IPS DF 19.7 (cell line): ENCODE measurements at regions not wholly inside any gene's neighbourhood (a gene's known extent, or its start where the extent isn't known, plus 50 kb on each side); places are given as distances from the start of the nearest gene placed in this dataset.

Experiments
- DNase-seq: peaks from one replicate; pipeline ENCODE4 v3.0.0-alpha.2; 2013; ENCODE audit warnings: low read depth, low spot score

DNA sequence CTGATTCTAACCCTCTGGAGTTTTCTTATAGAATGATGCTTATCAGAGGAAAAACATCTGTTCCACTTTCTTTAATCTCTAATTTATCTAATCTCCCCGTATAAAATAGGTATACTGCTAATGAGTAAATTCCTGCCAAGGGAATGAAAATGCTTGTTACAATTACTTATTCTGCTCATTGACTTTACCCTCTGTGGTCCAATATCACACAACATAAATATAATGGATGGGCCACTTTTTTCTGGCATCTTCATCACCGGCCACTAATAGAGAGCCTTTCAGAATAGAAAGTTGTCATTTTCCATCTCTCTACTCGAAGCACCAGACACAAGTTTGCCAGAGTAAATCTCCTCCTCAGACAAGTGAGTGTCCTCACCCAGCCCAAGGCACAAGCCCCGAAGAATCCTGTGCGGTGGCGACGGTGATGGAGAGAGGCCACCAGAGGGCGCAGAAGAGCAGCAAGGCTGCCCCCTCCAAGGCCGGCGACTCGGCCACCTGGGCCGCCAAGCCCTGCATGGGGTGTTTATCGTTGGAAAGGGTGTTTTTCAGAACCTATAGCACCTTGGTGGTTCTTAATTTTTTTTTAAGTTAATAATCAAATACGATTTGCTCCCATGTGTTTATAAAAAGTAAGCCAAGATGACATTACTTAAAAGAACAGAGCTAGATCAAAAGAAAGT, 212.9 kb upstream of the ARID1B start:
- DNase-seq: no peak

DNA sequence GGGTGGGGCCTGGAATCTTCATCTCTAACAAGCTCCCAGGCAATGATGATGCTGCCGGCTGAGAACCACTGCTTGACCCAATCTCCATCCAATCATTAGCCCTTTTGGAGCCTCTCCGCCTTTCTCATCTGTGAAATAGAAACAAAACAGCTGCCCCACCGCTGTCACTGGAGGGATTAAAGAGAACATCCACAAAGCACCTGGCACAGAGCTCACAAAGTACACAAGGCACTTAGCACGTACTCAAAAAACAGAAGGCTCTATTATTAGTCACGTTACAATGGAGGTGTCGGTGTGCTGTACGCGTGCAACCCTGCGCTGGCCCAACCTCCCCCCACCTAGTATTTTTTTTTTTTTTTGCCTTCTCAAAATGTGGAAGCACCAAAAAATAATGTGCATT, 213.5 kb upstream of the ARID1B start:
- DNase-seq: no peak

DNA sequence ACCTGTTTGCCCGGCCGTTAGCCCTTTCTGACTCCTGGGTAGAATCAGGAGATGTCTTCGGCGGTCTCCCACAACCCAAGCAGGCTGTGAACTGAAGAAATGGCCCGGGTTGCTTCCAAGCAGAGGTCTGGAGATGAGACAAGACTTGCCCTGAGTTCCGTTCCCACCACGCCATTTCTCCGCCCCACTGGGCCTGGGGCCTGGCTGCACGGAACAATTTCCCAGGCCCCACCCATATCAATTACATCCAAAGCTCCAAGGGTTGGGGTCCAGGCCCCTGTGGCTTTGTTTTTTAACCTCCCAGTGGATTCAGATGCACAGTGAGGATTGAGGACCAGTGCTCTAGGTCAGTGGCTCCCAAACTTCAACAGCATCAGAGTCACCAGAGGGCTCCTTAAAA, 214.5 kb upstream of the ARID1B start:
- no peak for DNase-seq

DNA sequence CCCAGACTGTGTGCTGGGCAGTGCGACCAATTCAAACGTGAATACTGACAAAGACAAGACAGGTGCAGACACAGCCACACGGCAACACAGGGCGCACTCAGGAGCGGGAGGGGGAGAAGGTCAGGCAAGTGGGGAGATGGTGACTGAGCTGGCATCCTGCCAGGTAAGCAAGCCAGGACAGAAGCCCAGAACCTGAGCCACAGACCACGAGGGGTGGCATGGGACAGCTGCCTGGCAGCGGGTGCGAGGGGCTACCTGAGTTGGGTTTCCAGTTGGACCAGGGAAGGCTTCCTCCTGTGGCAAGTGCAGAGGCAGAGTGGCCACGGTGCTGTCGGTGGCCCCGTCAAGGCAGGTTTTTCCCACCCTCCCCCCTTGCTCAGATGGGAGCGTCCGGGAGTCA, 215.2 kb upstream of the ARID1B start:
- no peak for DNase-seq

DNA sequence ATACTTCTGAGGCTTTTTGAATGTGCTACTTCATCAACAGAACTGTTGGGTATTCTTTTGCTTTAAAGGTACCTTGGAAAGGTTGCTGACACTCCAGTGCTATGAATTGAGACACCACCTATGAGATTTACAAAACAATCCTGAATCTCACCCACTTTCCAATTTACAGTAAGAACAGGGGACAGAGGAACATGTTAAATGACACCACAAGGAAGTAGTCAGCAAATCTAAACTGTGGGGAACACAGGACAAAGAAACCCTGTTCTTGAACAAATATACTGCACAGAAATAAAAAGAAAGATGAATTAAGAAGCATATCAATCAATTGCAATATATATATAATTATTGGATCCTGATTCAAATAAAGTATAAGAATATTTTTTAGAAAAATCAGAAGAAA, 216.7 kb upstream of the ARID1B start:
- DNase-seq: no peak

DNA sequence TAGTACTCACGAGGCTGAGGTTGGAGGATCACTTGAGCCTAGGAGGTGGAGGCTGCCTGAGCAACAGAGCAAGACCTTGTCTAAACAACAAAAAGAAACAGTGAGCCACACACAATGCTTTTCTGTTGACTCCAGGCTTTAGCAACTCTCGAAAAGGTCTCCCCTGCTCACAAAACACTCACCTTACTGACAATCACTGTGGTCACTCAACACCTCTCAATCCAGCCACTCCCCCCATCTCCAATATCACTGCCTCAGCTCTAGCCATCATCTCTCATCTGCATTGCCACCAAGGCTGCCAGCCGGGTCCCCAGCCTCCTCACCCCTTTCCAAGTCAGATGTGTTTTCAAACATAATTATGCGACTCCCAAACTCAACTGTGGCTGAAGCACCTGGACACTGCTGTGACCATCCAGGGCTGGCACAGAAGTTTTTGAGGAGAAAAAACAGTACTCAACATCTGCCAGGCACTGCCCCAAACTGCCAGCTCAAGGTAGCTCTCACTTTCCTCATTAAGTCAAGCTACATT, 218.0 kb upstream of the ARID1B start:
- no peak for DNase-seq

DNA sequence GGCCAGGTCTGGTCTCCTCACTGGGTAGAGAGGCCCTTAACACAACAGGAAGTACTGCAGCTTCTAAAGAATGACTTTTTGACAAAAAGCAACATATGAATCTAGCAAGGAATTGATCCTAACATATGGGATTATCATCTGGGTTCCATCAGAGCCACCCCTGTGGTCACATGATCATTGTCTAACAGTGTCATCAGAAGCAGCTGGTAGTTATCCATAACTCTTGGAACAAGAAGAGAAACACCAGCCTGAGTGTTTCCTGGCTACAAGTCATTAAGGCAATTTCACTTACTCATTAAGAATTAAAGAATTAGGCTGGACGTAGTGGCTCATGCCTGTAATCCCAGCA, 219.3 kb upstream of the ARID1B start:
- DNase-seq: no peak

DNA sequence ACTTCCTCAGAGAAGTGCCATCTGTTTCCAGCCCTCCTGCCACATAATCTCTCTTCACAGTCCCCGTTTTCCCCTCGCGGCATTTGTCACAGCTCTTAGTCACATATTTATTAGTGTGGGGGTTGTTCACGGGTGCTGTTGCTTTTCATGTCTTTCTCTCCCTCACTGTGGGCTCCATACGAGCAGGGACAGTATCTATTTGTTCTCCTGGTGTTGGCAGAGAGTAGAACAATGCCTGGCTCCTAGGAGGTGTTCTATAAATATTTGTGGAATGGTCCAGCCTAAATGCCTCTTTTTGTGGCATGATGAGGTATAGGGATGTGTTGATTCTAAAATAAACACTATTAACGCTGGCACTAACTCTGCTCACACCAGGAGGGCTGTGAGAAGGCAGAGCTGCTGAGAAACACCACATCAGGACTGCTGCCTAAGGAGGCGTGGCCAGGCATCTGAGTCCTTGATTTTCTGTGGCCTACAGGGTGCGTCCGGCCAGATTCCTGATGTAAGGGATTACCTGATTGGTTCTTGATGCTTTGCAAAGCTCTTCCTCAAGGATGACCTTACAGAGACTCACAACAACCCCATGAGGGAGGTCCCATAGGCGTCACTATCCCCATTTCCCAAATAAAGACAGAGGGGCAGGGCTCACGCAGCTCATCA, 219.8 kb upstream of the ARID1B start:
- no peak for DNase-seq

DNA sequence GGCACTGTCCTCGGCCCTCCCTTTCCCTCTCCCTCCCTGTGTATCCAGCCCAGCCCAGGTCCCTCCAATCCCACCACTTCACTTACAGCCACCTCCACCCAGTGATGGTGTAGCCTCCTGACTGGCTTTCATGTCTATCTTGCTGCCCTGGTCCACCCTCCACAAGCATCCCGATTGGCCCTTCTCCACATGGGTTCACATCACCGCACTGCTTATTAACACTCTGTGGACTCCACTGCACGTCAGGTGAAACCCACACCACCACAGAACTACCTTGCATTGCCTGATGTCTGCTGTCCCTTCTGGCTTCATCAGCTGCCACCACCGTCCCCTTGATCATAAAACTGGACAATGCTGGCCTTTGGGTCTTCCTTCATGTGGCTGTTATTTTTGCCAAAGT, 220.4 kb upstream of the ARID1B start:
- DNase-seq: no peak

DNA sequence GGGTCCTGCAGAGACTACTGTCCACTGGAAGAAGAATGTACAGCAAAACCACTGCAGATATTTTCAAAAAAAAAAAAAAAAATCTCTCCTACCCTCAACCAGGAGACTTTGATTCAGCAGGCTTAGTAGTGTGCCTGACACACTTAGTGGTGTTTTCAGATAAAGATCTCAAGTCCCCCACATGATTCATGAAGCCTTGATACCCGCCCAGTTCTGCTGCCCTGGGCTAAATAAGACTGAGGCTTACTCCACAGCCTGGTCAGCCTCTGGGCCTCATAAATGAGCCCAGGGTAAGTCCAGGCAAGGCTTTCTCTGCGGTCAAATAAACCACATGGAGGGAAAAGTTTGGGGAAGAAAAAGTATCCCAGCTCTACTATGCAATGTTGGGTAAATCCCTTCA, 222.1 kb upstream of the ARID1B start:
- DNase-seq: no peak

DNA sequence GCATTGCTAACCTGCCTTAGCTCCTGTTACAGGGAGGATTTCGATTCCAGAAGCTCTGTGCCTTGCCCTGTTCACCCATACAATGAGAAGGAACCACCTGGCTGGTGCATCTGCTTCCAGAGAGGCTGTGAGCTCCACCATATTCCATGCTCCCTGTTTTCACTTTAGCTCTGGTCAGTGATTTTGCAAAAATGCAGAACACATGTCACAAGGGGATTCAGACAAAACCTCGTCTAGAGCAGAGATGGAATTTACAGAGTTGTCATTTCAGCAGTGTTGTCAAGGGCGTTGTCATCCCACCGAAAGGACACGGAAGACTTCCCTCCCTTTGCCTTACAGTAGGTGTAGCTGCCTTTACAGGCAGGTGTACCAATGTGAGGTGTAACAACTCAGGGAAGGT, 223.0 kb upstream of the ARID1B start:
- DNase-seq: no peak

DNA sequence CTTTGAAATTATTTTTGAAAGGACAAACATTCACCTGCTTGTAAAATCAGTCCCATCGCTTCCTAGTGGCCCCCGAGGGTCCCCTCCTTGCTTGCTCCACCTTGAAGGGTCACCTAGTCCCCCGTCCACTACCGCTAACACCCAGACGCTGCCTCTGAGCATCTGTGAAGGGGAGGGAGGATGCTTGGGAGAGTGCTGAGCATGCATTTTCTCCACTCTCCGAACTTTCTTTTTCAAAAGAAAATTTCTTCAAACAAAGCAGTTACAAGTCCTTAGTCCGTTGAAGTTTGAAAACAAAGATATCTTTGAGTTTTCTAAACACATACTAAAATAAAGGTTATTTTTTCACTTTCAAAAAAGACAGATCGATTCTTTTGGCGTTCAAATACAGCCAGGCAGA, 224.3 kb upstream of the ARID1B start:
- DNase-seq: no peak

DNA sequence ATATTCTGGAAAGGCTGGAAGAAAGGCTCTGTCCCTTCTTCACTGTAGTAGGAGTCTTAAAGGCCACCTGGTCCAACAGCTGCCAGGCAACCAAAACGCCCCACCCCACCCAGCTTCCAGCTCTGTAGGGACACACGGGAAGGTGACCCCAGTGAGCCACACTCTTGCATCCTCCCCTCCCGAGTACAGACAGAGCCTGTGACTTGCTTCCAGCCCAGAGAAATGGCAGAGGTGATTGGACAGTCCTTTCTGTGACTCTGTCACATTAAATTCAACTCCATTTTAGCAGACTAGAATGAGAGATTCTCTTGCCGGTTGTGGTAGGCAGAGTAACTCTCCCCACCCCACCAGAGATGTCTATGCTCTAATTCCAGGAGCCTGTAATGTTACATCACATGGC, 226.2 kb upstream of the ARID1B start:
- no peak for DNase-seq

DNA sequence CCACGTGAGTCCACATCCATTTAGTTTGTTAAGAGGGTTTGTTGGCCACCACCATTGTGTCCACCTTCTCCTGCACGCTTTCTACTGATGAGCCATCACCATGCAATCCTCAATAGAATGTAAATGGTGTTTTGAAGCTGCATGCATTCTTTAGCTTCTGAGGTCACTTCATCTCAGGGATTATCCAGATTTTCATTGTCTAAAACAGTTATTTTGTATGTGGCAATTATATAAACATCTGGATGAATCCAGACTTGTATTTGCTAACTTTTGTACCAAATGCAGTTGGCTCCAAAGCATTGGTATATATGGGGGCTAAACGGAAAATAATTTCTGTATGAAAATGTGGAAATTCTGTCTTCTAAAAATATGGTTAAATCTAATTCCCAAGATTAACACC, 231.2 kb upstream of the ARID1B start:
- no peak for DNase-seq

DNA sequence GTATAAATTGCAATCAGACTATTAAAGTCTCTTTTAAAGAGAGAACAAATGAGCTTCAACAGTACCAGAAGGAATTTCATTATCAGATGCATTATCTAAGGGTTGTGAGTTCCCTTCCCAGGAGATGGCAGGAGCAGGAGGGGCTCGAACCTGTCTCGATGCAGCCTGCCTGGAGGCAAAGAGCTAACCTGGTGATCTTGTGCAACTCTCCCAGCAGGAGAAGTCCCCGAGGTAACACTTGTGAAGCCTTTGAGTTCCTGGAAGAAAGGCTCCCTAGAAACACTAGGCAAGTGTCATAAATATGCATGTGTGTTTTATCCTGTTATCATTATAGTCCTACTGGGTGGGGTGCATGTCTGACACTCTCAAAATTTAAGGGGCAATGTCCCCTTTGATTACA, 232.2 kb upstream of the ARID1B start:
- no peak for DNase-seq

DNA sequence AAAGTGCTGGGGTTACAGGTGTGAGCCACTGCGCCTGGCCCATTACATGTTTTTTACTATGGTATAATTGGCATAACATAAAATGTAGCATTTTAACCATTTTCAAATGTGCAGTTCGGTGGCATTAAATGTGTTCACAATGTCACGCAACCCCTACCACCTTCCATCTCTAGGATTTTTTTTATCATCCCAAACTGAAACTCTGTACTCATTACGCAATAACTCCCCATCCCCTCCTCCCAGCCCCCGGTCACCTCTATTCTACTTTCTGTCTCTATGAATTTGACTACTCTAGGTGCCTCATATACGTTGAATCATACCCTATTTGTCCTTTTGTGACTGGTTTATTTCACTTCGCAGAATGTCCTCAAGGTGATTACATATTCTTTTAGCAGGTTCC, 233.1 kb upstream of the ARID1B start:
- DNase-seq: no peak

DNA sequence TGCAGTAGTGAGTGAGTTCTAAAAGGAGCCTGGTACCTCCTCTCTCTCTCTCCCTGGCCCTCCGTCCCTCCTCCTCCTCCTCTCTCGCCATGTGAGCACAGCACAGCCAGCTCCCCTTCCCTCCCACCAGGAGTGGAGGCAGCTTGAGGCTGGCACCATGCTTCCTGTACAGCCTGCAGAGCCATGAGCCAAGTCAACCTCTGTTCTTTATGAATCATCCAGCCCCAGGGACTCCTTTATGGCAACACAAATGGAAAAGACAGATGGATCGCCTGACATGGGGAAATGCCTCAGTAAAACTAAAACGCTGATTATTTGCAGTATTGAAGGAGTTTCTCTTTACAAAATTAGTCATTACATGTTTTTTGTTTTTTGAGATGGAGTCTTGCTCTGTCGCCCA, 233.7 kb upstream of the ARID1B start:
- no peak for DNase-seq

DNA sequence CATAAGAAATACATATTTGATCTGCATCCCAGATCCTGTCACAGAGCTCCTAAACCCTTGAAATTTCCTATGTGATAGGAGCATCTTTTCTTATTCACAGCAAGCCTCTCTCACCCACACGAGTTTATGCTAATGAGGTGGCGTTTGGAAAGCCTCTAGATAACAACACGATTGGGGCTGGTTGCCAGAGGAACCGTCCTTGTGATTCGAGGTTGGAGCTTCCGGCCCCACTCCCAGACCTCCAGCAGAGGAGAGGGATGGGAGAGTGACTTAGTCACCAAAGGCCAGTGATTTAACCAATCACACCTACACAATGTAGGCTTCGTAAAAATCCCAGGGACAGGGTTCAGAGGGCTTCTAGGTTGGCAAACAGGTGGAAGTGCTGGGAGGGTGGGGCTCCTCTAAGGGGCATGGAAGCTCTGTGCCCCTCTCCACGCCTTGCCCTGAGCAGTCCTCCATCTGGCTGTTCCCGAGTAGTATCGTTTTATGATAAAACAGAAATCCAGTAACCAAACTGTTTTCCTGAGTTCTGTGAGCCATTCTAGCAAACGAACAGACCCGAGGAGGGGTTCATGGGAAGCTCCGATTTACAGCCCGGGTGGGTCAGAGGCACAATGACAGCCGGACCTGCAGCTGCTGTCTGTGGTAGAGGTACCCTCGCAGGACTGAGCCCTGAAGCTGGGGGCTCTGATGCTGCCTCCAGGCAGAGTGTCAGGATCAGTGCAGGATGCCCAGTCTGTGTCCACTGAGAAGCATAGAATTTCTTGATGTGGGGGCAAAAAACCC, 238.1 kb upstream of the ARID1B start:
- DNase-seq: no peak

DNA sequence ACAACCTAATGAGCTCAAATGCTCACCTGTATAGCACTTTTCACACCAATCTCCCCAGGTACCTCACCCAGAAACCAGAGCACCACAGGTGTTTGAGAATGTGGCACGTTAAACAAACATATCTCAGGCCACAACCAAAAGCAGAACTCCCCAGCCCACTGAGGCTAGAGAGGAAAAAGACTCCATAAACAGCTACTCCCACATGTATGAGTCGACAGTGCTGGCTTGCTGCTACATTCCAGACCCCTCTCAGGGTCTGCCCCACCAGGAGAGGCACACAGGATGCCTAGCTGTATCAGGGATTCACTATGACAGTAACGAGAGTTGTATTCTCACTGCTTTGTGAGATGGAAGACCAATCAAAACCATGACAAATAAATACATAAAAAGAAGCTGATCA, 242.6 kb upstream of the ARID1B start:
- DNase-seq: no peak

DNA sequence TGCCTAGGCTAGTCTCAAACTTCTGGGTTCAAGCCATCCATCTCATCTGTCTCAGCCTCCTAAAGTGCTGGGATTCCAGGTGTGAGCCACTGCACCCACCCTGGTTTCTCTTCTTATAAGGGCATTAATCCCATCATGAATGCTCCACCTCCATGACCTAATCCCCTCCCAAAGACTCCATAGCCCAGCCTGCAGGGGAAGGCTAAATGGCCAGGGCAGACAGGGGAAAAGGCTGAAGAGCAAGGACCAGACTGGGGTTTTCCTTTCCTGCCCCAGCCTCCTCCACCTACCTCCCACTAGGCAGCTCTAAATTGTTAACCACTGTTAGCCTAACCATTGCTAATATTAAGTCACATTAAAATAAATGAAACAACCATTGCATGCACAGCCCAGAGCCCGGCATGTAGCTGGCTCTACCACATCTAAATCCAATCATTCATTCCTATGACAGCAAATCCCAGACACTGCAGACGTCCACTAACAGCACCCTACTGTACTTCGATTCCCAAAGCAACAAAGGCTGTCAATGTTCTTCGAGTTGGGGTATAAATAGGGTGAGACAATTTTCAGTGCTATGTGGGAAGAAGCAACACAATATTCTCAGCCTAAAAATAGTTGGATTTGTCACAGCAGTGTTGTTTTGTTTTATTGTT, 243.2 kb upstream of the ARID1B start:
- DNase-seq: no peak

DNA sequence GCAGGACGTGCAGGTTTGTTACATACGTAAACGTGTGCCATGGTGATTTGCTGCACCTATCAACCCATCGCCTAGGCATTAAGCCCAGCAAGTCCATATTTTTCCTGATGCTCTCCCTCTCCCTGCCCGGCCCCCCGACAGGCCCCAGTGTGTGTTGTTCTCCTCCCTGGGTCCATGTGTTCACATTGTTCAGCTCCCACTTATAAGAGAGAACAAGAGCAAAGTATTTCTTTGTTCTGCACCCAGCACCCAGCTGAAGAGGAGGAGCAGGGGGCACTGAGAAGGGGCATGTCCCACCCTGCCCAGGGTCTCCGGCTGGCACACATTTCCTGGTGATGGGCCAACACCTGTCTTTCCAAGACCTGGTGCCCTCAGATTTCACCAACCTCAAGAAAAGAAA, 251.1 kb upstream of the ARID1B start:
- no peak for DNase-seq

DNA sequence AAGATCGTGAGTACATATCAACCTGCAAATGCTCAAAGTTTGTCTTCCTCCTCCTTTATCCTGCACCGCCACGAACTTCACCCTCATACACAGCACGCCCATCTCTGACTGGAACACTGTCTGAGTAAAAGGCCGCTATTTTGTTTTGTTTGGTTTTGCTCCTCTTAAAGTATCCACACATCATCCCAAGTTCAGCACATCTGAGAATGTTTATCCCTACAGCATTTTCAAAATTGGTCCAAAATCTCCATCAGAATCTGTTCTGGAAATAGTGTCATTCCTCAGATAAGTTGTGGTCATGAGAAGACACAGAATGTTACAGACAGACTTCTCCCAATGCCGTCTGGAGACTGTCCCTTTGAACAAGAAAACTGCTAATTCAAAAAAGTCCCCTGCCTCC, 251.6 kb upstream of the ARID1B start:
- DNase-seq: no peak
